ENCODE measurements at regions not wholly inside any gene's neighbourhood (a gene's known extent, or its start where the extent isn't known, plus 50 kb on each side); places are given as distances from the start of the nearest gene placed in this dataset.

DNA sequence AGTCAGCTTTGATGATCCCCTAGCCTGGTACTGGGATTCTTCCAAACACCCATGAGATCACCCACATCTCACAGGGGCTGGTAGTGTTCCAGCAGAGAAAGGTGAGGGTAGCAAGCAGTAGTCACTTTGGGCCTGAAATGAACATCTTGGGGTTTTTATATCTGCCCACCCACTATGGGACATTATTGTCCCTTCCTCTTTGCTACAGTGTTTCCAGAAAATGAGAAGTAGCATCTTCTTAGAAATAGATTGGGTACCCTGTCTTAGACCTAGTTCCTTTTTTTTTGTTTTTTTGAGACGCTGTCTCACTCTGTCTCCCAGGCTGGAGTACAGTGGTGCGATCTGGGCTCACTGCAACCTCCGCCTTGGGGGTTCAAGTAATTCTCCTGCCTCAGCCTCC lies 249.2 kb upstream of the ANKRD55 start:
- DNase-seq = peak in 1 of 3 donors; percentile 45

DNA sequence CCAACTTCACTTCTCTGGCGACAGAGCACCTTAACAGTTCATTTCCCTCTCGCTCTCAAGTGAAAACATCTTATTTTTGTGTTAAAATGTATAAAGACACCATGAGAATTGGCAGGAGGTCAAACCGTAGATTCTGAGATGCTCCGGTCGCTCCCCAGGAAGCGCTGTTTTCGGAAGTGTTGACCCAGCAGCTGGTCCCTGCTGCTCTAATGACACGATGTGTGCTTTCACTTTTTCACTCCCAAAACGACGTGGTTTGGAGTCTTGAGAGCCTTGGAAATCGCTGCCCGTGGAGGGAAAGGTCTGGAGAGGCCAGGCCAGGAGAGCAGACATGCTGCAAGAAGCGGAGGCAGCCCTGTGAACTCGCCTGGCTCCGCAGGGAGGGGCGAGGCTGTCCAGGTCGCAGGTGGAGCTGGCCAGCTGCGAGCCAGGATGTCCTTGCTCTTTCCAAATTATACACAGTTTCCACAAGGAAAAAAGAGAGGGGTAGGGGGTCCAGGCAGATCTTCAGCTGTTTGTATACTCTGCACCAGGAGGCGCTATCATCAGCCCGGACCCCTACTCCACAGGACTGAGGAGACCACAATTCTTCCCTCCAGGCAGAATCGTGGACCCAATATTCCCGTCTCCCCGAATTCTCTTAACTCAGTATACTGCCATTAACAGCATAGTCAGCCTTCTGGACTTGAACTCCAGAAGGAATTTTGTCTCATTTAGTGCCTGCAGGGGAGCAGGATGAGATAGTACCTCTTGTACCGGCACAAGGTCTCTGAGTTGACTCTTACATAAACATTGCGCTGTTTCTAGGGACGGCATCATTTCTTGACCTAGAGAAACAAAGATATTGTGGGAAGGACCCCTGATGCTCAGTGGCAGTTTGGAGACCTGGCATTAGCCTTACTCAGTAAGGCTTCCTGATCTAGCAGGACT lies 248.6 kb upstream of the ANKRD55 start:
- DNase-seq = peak; percentile 52 to 93 (median 80)

GRCh38 chr5:56480705-56481427 lies 247.7 kb upstream of the ANKRD55 start:
- peak; percentile 52 to 95 (median 90) for DNase-seq

DNA sequence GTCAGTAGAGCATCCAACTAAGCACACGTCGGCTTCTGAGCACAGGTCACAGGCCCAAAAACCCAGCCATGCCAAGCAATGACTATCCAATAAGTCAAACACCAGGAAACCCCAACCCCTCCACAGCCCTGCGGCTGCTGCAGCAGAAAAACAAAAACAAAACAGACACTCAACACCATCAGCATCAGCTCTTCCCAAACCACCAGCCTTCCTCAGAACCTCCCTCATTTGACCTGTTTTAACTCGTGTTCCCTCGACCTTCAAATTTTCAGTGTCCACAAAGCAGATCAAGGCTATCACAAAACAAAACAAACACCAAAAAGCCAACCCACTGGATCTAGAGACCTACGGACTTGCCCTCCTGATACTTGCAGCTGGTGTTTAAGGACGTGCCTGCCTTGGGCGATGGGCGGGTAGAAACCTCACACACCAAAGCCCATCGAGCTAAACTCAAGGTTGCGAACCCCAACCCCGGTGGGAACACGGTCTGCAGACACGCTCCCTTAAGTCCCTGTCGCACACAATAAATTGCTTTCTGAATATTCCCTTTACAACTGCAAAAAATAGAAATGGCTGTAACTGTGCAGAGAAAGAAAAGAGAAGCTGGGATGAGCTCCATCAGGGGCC lies 247.1 kb upstream of the ANKRD55 start:
- no peak for DNase-seq

- DNase-seq = peak in 1 of 3 donors; percentile 57
These were observed 246.6 kb upstream of the ANKRD55 start for GRCh38 chr5:56479696-56480077.

DNA sequence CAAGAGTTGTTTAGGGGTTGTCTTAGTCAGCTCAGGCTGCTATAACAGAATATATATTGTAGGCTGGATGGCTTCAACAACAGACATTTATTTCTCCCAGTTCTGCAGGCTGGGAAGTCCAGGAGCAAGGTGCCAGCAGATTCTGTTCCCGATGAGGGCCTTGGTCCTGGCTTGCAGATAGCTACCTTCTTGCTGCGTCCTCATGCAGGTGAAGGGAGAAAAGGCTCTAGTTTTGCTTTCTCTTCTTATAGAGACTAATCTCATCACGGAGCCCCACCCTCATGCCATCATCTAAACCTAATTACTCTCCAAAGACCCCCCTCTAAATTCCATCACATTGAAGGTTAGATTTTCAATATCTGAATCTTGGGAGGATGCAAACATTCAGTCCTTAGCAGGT lies 246.0 kb upstream of the ANKRD55 start:
- DNase-seq = no peak

GRCh38 chr5:56478062-56478461 lies 244.9 kb upstream of the ANKRD55 start:
- DNase-seq = no peak

DNA sequence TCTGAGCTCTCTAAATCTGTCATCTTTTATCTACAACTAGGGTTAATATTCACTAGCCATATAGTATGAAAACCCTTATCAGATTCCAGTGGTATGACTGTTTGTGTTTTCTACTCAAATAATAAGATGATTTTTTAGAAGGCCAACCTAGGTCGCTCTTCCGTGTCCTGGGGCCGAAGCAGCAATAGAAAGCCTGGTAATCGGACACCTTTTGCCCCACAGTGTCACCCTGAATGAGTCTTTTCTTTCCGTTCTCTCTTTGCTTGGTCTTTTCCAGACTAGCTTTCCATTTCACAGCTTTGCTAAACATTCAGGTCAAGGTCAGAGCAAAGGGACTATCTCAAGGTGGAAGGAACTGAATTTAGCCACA lies 243.3 kb upstream of the ANKRD55 start:
- no peak for DNase-seq

GRCh38 chr5:56475689-56476486 lies 242.8 kb upstream of the ANKRD55 start:
- DNase-seq = no peak

GRCh38 chr5:56471707-56472106 lies 238.6 kb upstream of the ANKRD55 start:
- DNase-seq = no peak

GRCh38 chr5:56470007-56470406 lies 236.9 kb upstream of the ANKRD55 start:
- no peak for DNase-seq

- no peak for DNase-seq
These were observed 235.1 kb upstream of the ANKRD55 start for GRCh38 chr5:56468277-56468676.

GRCh38 chr5:56467176-56467717 lies 234.1 kb upstream of the ANKRD55 start:
- DNase-seq = no peak

GRCh38 chr5:56466136-56466816 lies 233.1 kb upstream of the ANKRD55 start:
- no peak for DNase-seq

GRCh38 chr5:56465769-56466135 lies 232.6 kb upstream of the ANKRD55 start:
- peak in 1 of 3 donors; percentile 49 for DNase-seq

DNA sequence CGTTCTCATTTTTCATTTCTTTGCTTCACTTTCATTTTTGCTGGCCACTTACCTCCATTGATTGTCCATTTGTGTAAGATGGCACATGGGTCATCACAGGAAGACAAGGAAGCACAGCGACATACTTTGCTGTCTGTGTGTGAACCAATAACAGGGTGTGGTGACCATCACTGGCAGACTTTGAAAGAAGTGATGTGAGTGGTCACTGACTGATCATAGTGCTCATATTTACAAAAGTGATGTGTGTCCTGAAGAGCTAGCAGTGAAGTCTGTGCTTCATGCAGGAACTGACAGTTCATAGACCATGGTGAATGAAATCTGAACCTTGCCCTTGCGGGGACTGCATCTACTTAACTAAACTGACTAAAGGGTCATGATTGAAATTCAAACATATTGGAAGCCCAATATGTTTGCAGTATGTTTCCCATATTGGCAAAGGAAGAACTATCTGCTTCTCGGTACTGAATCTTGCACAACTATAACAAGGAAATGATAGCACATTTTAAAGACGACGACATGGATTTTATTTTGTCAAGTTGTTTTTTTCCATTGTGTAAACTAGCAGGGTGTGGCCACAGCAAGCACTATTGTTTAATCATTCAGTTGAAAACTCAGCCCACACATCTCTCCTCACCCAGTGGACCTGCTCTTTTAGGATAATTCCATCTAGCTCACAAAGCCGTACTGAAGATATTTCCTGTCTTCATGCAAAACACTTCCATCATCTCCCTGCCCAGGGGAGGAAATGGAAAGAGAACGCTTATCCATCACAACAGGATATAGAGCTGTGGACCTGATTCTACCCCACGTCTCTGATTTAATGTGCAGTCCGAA lies 232.0 kb upstream of the ANKRD55 start:
- DNase-seq = peak; percentile 16 to 76 (median 35)

DNA sequence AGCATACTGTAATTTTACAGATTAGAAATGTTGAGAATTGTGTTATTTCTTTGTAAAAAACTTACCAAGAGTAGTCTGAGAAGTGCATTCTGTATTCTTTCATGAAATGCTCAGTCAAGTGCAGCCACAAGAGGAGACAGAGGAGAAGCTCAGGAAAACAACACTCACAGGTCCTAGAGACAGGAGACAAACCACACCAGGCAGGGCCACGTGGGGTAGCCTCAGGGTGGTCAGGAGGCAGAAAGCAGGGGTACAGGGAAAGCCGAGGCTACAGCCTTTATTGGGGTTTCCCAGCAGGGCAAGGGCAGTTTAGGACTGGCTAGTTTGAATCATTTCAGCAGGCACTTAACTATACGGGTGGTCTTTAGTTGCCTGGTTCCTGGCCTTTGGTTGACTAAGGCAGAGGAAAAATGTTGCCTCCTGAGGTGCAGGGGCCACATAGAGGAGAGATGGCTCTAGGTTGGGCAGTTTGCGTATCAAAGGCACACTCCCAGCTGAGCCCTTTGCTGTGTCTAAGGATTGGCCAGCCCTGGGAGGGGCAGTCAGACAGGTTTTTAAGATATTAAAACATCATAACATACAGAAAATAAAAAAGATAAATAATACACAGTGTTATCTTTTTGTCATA lies 230.9 kb upstream of the ANKRD55 start:
- DNase-seq = no peak

DNA sequence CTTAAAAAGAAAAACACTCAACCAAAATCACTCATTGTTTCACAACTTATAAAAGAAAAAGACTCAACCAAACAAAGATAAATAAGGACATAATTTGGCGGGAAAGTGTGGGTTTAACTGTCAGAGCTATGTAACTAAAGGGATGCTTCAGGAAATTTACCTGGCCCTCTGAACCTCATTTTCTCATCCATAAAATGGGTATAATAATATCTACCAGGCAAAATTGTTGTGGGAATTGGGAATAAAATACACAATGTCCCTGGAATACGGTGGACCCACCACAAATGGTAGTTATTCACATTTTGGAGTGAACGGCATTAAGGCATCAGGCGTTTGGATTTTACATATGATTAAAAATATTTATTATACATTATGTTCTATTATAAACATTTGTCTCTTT lies 228.5 kb upstream of the ANKRD55 start:
- no peak for DNase-seq

GRCh38 chr5:56460681-56461191 lies 227.6 kb upstream of the ANKRD55 start:
- peak; percentile 59 to 82 (median 64) for DNase-seq

Measured in muscle of back (tissue), 3 donors.